ENCODE measurements at regions not wholly inside any gene's neighbourhood (a gene's known extent, or its start where the extent isn't known, plus 50 kb on each side); places are given as distances from the start of the nearest gene placed in this dataset.

GRCh38 chr18:22320771-22321170, 96.9 kb downstream of the CTAGE1 start:
- TF ChIP-seq CTCF (conservative IDR thresholded peaks at IDR 0.05; ENCODE audit: low read depth, low read length): no peak
- no peak for TF ChIP-seq CEBPB (IDR thresholded peaks at IDR 0.05; ENCODE audit: low read depth, low read length)
- no peak for TF ChIP-seq RCOR1 (IDR thresholded peaks at IDR 0.05; ENCODE audit: insufficient replicate concordance, low read length)
- no peak for TF ChIP-seq POLR2A (IDR thresholded peaks at IDR 0.05; ENCODE audit: low read depth, low read length)
- no peak for TF ChIP-seq SMC3 (IDR thresholded peaks at IDR 0.05; ENCODE audit: low read depth, low read length)

Measured in IMR-90 (cell line).